Activated naive CD4-positive, alpha-beta T cell treated with anti-CD3 and anti-CD28 coated beads, Interleukin-2, amount 10 ng/mL, durations not matched to agents 7 days and 5 days (primary cell): ENCODE measurements at regions not wholly inside any gene's neighbourhood (a gene's known extent, or its start where the extent isn't known, plus 50 kb on each side); places are given as distances from the start of the nearest gene placed in this dataset.

ENCODE experiments used
- CTCF ChIA-PET: fragments of 350-600 bp; sonication (Branson Sonifier 250); formaldehyde crosslinking; loops from one replicate; lab custom pipeline; 2021; ENCODE audit warnings: antibody characterized with exemption; lab: Charles Lee
- DNase-seq: peaks from one replicate; pipeline ENCODE4 v3.0.0-alpha.2; 2020
- H3K27ac Mint-ChIP-seq: one replicate; pipeline ENCODE4 v1.8.0; 2021; ENCODE audit warnings: mild to moderate bottlenecking, moderate library complexity, mixed read lengths
- H3K27me3 Mint-ChIP-seq: one replicate; pipeline ENCODE4 v1.8.0; 2021; ENCODE audit warnings: mild to moderate bottlenecking, mixed read lengths
- H3K36me3 Mint-ChIP-seq: one replicate; pipeline ENCODE4 v1.8.0; 2021; ENCODE audit warnings: mixed read lengths
- H3K4me1 Mint-ChIP-seq: one replicate; pipeline ENCODE4 v1.8.0; 2021; ENCODE audit warnings: mixed read lengths
- H3K4me3 Mint-ChIP-seq: one replicate; pipeline ENCODE4 v1.8.0; 2021; ENCODE audit warnings: mild to moderate bottlenecking, moderate library complexity, mixed read lengths
- H3K9me3 Mint-ChIP-seq: one replicate; pipeline ENCODE4 v1.8.0; 2021; ENCODE audit warnings: mixed read lengths

GRCh38 chr5:31137676-31138075 lies 55.8 kb upstream of the CDH6 start:
- no peak for DNase-seq
- H3K36me3 Mint-ChIP-seq, result no peaks in the 10 kb centered on the region
- CTCF ChIA-PET, result no interaction called here

GRCh38 chr5:31135542-31135941 lies 57.9 kb upstream of the CDH6 start:
- no peaks in the 10 kb centered on the region for H3K9me3 Mint-ChIP-seq
- H3K4me1 Mint-ChIP-seq, result no peaks in the 10 kb centered on the region
- DNase-seq, result no peak
- H3K36me3 Mint-ChIP-seq, result no peaks in the 10 kb centered on the region
- H3K4me3 Mint-ChIP-seq, result no peak overlapping the region
- CTCF ChIA-PET, result no interaction called here
- H3K27me3 Mint-ChIP-seq, result no peaks in the 10 kb centered on the region
- H3K27ac Mint-ChIP-seq, result no peak overlapping the region

More at GRCh38 chr5:31137676-31138075, 55.8 kb upstream of the CDH6 start:
- Mint-ChIP-seq H3K4me1 (no peaks in the 10 kb centered on the region), H3K4me3 (no peak overlapping the region), H3K27ac (no peak overlapping the region), H3K27me3 (no peaks in the 10 kb centered on the region), H3K9me3 (no peaks in the 10 kb centered on the region)

GRCh38 chr5:31133488-31133887 lies 60.0 kb upstream of the CDH6 start:
- no peak overlapping the region for H3K4me3 Mint-ChIP-seq
- CTCF ChIA-PET, result no interaction called here

GRCh38 chr5:31131381-31131891 lies 62.0 kb upstream of the CDH6 start:
- H3K4me3 Mint-ChIP-seq, result no peak overlapping the region
- no peaks in the 10 kb centered on the region for H3K4me1 Mint-ChIP-seq
- H3K27me3 Mint-ChIP-seq, result no peaks in the 10 kb centered on the region
- no peaks in the 10 kb centered on the region for H3K36me3 Mint-ChIP-seq
- peaks cover 3% of the 10 kb centered on the region for H3K9me3 Mint-ChIP-seq
- H3K27ac Mint-ChIP-seq, result no peak overlapping the region
- CTCF ChIA-PET, result no interaction called here
- no peak for DNase-seq

More at GRCh38 chr5:31133488-31133887, 60.0 kb upstream of the CDH6 start:
- Mint-ChIP-seq H3K27ac (no peak overlapping the region), H3K4me1 (no peaks in the 10 kb centered on the region), H3K36me3 (no peaks in the 10 kb centered on the region), H3K9me3 (peaks cover 3% of the 10 kb centered on the region), H3K27me3 (no peaks in the 10 kb centered on the region)
- DNase-seq, result no peak

GRCh38 chr5:31130676-31131075 lies 62.8 kb upstream of the CDH6 start:
- peaks cover 3% of the 10 kb centered on the region for H3K9me3 Mint-ChIP-seq

GRCh38 chr5:31124651-31125305 lies 68.7 kb upstream of the CDH6 start:
- Mint-ChIP-seq H3K9me3 (peaks cover 8% of the 10 kb centered on the region), H3K36me3 (no peaks in the 10 kb centered on the region), H3K4me1 (no peaks in the 10 kb centered on the region), H3K4me3 (no peak overlapping the region), H3K27ac (no peak overlapping the region), H3K27me3 (no peaks in the 10 kb centered on the region)
- CTCF ChIA-PET, result no interaction called here
- no peak for DNase-seq

More at GRCh38 chr5:31130676-31131075, 62.8 kb upstream of the CDH6 start:
- H3K27me3 Mint-ChIP-seq, result no peaks in the 10 kb centered on the region
- no peaks in the 10 kb centered on the region for H3K4me1 Mint-ChIP-seq
- no peaks in the 10 kb centered on the region for H3K36me3 Mint-ChIP-seq
- no peak overlapping the region for H3K4me3 Mint-ChIP-seq
- CTCF ChIA-PET, result no interaction called here
- DNase-seq, result no peak
- no peak overlapping the region for H3K27ac Mint-ChIP-seq

- H3K4me3 Mint-ChIP-seq, result no peak overlapping the region
- no peaks in the 10 kb centered on the region for H3K4me1 Mint-ChIP-seq
- no peak for DNase-seq
- H3K9me3 Mint-ChIP-seq, result peaks cover 7% of the 10 kb centered on the region
- no peaks in the 10 kb centered on the region for H3K36me3 Mint-ChIP-seq
- no peak overlapping the region for H3K27ac Mint-ChIP-seq
- CTCF ChIA-PET, result no interaction called here
- no peaks in the 10 kb centered on the region for H3K27me3 Mint-ChIP-seq
These were observed 69.5 kb upstream of the CDH6 start for GRCh38 chr5:31124026-31124425.

- H3K36me3 Mint-ChIP-seq, result no peaks in the 10 kb centered on the region
- no peaks in the 10 kb centered on the region for H3K27me3 Mint-ChIP-seq
- H3K27ac Mint-ChIP-seq, result no peak overlapping the region
- H3K4me1 Mint-ChIP-seq, result no peaks in the 10 kb centered on the region
- DNase-seq, result no peak
- CTCF ChIA-PET, result no interaction called here
- no peak overlapping the region for H3K4me3 Mint-ChIP-seq
- peaks cover 5% of the 10 kb centered on the region for H3K9me3 Mint-ChIP-seq
These were observed 70.2 kb upstream of the CDH6 start for GRCh38 chr5:31122998-31123951.

- CTCF ChIA-PET, result no interaction called here
- H3K36me3 Mint-ChIP-seq, result no peaks in the 10 kb centered on the region
These were observed 72.3 kb upstream of the CDH6 start for GRCh38 chr5:31121224-31121623.

GRCh38 chr5:31120642-31120948 lies 72.9 kb upstream of the CDH6 start:
- Mint-ChIP-seq H3K36me3 (no peaks in the 10 kb centered on the region), H3K4me1 (no peaks in the 10 kb centered on the region), H3K4me3 (no peak overlapping the region), H3K27me3 (no peaks in the 10 kb centered on the region), H3K9me3 (peaks cover 5% of the 10 kb centered on the region), H3K27ac (no peak overlapping the region)
- CTCF ChIA-PET, result no interaction called here
- DNase-seq, result no peak

More at GRCh38 chr5:31121224-31121623, 72.3 kb upstream of the CDH6 start:
- Mint-ChIP-seq H3K27ac (no peak overlapping the region), H3K27me3 (no peaks in the 10 kb centered on the region), H3K4me1 (no peaks in the 10 kb centered on the region), H3K4me3 (no peak overlapping the region), H3K9me3 (peaks cover 5% of the 10 kb centered on the region)
- DNase-seq, result no peak

GRCh38 chr5:31119938-31120641 lies 73.4 kb upstream of the CDH6 start:
- DNase-seq, result no peak
- peaks cover 5% of the 10 kb centered on the region for H3K9me3 Mint-ChIP-seq
- no peaks in the 10 kb centered on the region for H3K4me1 Mint-ChIP-seq
- CTCF ChIA-PET, result no interaction called here
- H3K27ac Mint-ChIP-seq, result no peak overlapping the region
- no peak overlapping the region for H3K4me3 Mint-ChIP-seq
- no peaks in the 10 kb centered on the region for H3K27me3 Mint-ChIP-seq
- H3K36me3 Mint-ChIP-seq, result no peaks in the 10 kb centered on the region

- no peak overlapping the region for H3K27ac Mint-ChIP-seq
- no peak overlapping the region for H3K4me3 Mint-ChIP-seq
- CTCF ChIA-PET, result no interaction called here
- no peaks in the 10 kb centered on the region for H3K9me3 Mint-ChIP-seq
- DNase-seq, result no peak
- no peaks in the 10 kb centered on the region for H3K4me1 Mint-ChIP-seq
- H3K36me3 Mint-ChIP-seq, result no peaks in the 10 kb centered on the region
- H3K27me3 Mint-ChIP-seq, result no peaks in the 10 kb centered on the region
These were observed 76.9 kb upstream of the CDH6 start for GRCh38 chr5:31116466-31117031.

GRCh38 chr5:31114817-31115216 lies 78.7 kb upstream of the CDH6 start:
- H3K27ac Mint-ChIP-seq, result no peak overlapping the region
- H3K9me3 Mint-ChIP-seq, result peaks cover 2% of the 10 kb centered on the region
- CTCF ChIA-PET, result no interaction called here
- H3K4me3 Mint-ChIP-seq, result no peak overlapping the region
- H3K36me3 Mint-ChIP-seq, result no peaks in the 10 kb centered on the region
- no peaks in the 10 kb centered on the region for H3K27me3 Mint-ChIP-seq
- no peaks in the 10 kb centered on the region for H3K4me1 Mint-ChIP-seq
- no peak for DNase-seq

GRCh38 chr5:31113666-31114350 lies 79.7 kb upstream of the CDH6 start:
- H3K9me3 Mint-ChIP-seq, result peaks cover 8% of the 10 kb centered on the region
- no peak overlapping the region for H3K4me3 Mint-ChIP-seq
- no peaks in the 10 kb centered on the region for H3K4me1 Mint-ChIP-seq
- no peaks in the 10 kb centered on the region for H3K36me3 Mint-ChIP-seq
- no peaks in the 10 kb centered on the region for H3K27me3 Mint-ChIP-seq
- CTCF ChIA-PET, result no interaction called here
- H3K27ac Mint-ChIP-seq, result no peak overlapping the region
- no peak for DNase-seq
